ENCODE measurements at regions not wholly inside any gene's neighbourhood (a gene's known extent, or its start where the extent isn't known, plus 50 kb on each side); places are given as distances from the start of the nearest gene placed in this dataset.

- H3K27ac ChIP-seq = no peak overlapping the region
- H3K36me3 ChIP-seq = no peaks in the 10 kb centered on the region
- intact Hi-C loops (cut with DNase I; ENCODE audit: low total_unique reads) = no loop called here
- H3K27me3 ChIP-seq = no peaks in the 10 kb centered on the region
- peaks cover 10 to 29% (median 23%) of the 10 kb centered on the region in 4 donors for H3K4me1 ChIP-seq
- 77 to 88% (median 80%) methylated on average over 8 of the region's 8 CpGs for WGBS, 5 donors
- TF ChIP-seq EP300 (IDR thresholded peaks at IDR 0.05) (no peak), CTCF (IDR thresholded peaks at IDR 0.05) (no peak), POLR2AphosphoS5 (IDR thresholded peaks at IDR 0.05) (no peak), POLR2A (IDR thresholded peaks at IDR 0.05) (no peak)
- no peak overlapping the region for H3K4me3 ChIP-seq
- no peaks in the 10 kb centered on the region for H3K9me3 ChIP-seq
- DNase-seq = no peak
Observed at GRCh38 chr15:99481113-99481950, 84.5 kb upstream of the MEF2A start.

GRCh38 chr15:99481951-99482230 lies 83.9 kb upstream of the MEF2A start:
- Histone ChIP-seq H3K27ac (no peak overlapping the region), H3K4me3 (no peak overlapping the region), H3K36me3 (no peaks in the 10 kb centered on the region), H3K4me1 (peaks cover 9 to 29% (median 23%) of the 10 kb centered on the region in 4 donors), H3K27me3 (no peaks in the 10 kb centered on the region), H3K9me3 (no peaks in the 10 kb centered on the region)
- 59 to 73% (median 68%) methylated on average over 2 of the region's 2 CpGs for WGBS, 5 donors
- intact Hi-C loops (cut with DNase I; ENCODE audit: low total_unique reads) = no loop called here
- DNase-seq = no peak
- TF ChIP-seq POLR2A (IDR thresholded peaks at IDR 0.05) (no peak), CTCF (IDR thresholded peaks at IDR 0.05) (no peak), POLR2AphosphoS5 (IDR thresholded peaks at IDR 0.05) (no peak), EP300 (IDR thresholded peaks at IDR 0.05) (no peak)

GRCh38 chr15:99482993-99483392 lies 82.8 kb upstream of the MEF2A start:
- no peak for DNase-seq
- Histone ChIP-seq H3K9me3 (no peaks in the 10 kb centered on the region), H3K4me3 (no peak overlapping the region), H3K36me3 (no peaks in the 10 kb centered on the region), H3K4me1 (peaks cover 8 to 23% (median 20%) of the 10 kb centered on the region in 4 donors), H3K27me3 (no peaks in the 10 kb centered on the region), H3K27ac (no peak overlapping the region)
- WGBS, 5 donors = 84 to 99% (median 97%) methylated on average over 4 of the region's 4 CpGs
- intact Hi-C loops (cut with DNase I; ENCODE audit: low total_unique reads) = no loop called here
- TF ChIP-seq CTCF (IDR thresholded peaks at IDR 0.05) = no peak
- no peak for TF ChIP-seq POLR2A (IDR thresholded peaks at IDR 0.05)
- no peak for TF ChIP-seq EP300 (IDR thresholded peaks at IDR 0.05)
- TF ChIP-seq POLR2AphosphoS5 (IDR thresholded peaks at IDR 0.05) = no peak

- Histone ChIP-seq H3K27ac (peak overlapping the region in 4 of 5 donors; percentile 63 to 76 (median 66)), H3K36me3 (no peaks in the 10 kb centered on the region), H3K4me1 (peaks cover 8 to 23% (median 19%) of the 10 kb centered on the region in 4 donors), H3K27me3 (no peaks in the 10 kb centered on the region), H3K4me3 (no peak overlapping the region), H3K9me3 (no peaks in the 10 kb centered on the region)
- TF ChIP-seq POLR2AphosphoS5 (IDR thresholded peaks at IDR 0.05) = no peak
- no peak for TF ChIP-seq EP300 (IDR thresholded peaks at IDR 0.05)
- no peak for TF ChIP-seq POLR2A (IDR thresholded peaks at IDR 0.05)
- TF ChIP-seq CTCF (IDR thresholded peaks at IDR 0.05) = no peak
- intact Hi-C loops (cut with DNase I; ENCODE audit: low total_unique reads) = no loop called here
- no peak for DNase-seq
- WGBS, 5 donors = 61 to 73% (median 66%) methylated on average over 11 of the region's 11 CpGs
Observed at GRCh38 chr15:99485153-99485961, 80.4 kb upstream of the MEF2A start.

Measured in stomach (tissue), 8 donors.